Liver (tissue), 8 donors: ENCODE measurements at regions not wholly inside any gene's neighbourhood (a gene's known extent, or its start where the extent isn't known, plus 50 kb on each side); places are given as distances from the start of the nearest gene placed in this dataset.

ENCODE experiments used
- DNase-seq: peaks from one replicate; pipeline ENCODE4 v3.0.0-alpha.2; 2017; ENCODE audit warnings: low spot score
- H3K27ac ChIP-seq, 2 donors: one replicate each; pipeline ENCODE4 v1.7.0; 2013; ENCODE audit warnings: inconsistent platforms in 2 of 2, low read length in 2 of 2, control low read depth in 1 of 2, low read depth in 1 of 2, mild to moderate bottlenecking in 1 of 2
- H3K27me3 ChIP-seq, 4 donors: one replicate each; pipeline versions ENCODE4 v1.6.1 to v1.7.0; 2013; ENCODE audit warnings: low read length in 3 of 4, inconsistent platforms in 1 of 4, mild to moderate bottlenecking in 1 of 4, moderate library complexity in 1 of 4; ENCODE audit not compliant: control insufficient read depth in 4 of 4, insufficient read depth in 4 of 4
- H3K36me3 ChIP-seq, 4 donors: one replicate each; pipeline versions ENCODE4 v1.6.1 to v1.7.0; 2013; ENCODE audit warnings: low read length in 3 of 4, mild to moderate bottlenecking in 3 of 4, low read depth in 1 of 4, moderate library complexity in 1 of 4; ENCODE audit not compliant: control insufficient read depth in 4 of 4, insufficient read depth in 3 of 4
- H3K4me1 ChIP-seq, 4 donors: one replicate each; pipeline versions ENCODE4 v1.6.1 to v1.7.0; 2013; ENCODE audit warnings: low read length in 3 of 4, mild to moderate bottlenecking in 3 of 4, moderate library complexity in 1 of 4; ENCODE audit not compliant: control insufficient read depth in 4 of 4, insufficient read depth in 4 of 4
- H3K4me3 ChIP-seq, 3 donors: one replicate each; pipeline versions ENCODE4 v1.6.1 to v1.7.0; 2013; ENCODE audit warnings: low read length in 3 of 3, control low read depth in 1 of 3, low read depth in 1 of 3, mild to moderate bottlenecking in 1 of 3
- H3K9ac ChIP-seq, 2 donors: one replicate each; pipeline ENCODE4 v1.7.0; 2013; ENCODE audit warnings: low read length in 2 of 2, mild to moderate bottlenecking in 2 of 2, moderate library complexity in 2 of 2, control low read depth in 1 of 2, low read depth in 1 of 2
- H3K9me3 ChIP-seq, 4 donors: one replicate each; pipeline versions ENCODE4 v1.6.1 to v1.7.0; 2013; ENCODE audit warnings: low read length in 3 of 4; ENCODE audit not compliant: control insufficient read depth in 4 of 4
- ATF3 ChIP-seq: IDR thresholded peaks from 2 replicates; pipeline ENCODE4 v1.6.1; 2016; ENCODE audit warnings: antibody characterized with exemption
- CTCF ChIP-seq: fragments of 150-350 bp; IDR thresholded peaks from 2 replicates; pipeline ENCODE4 v1.5.1; 2017; ENCODE audit warnings: improper control_type of control experiment, low read depth, low read length; ENCODE audit not compliant: missing input control
- EGR1 ChIP-seq, 2 donors: IDR thresholded peaks; 2 replicates each; pipeline ENCODE4 v1.6.1; 2016 to 2018; ENCODE audit warnings: antibody characterized with exemption in 2 of 2, low read depth in 2 of 2
- FOXA1 ChIP-seq: IDR thresholded peaks from 2 replicates; pipeline ENCODE4 v1.6.1; 2016; ENCODE audit warnings: antibody characterized with exemption
- FOXA2 ChIP-seq: IDR thresholded peaks from 2 replicates; pipeline ENCODE4 v1.6.1; 2016; ENCODE audit warnings: antibody characterized with exemption
- GABPA ChIP-seq, 2 donors: IDR thresholded peaks in 1 of 2; conservative IDR thresholded peaks in 1 of 2; 2 replicates each; pipeline ENCODE4 v1.6.1; 2016; ENCODE audit warnings: antibody characterized with exemption in 2 of 2, mild to moderate bottlenecking in 1 of 2, moderate library complexity in 1 of 2
- HNF4A ChIP-seq, 2 donors: conservative IDR thresholded peaks; 2 replicates each; pipeline ENCODE4 v1.6.1; 2016; ENCODE audit warnings: antibody characterized with exemption in 2 of 2, mild to moderate bottlenecking in 2 of 2
- HNF4G ChIP-seq: IDR thresholded peaks from 2 replicates; pipeline ENCODE4 v1.6.1; 2016; ENCODE audit warnings: antibody characterized with exemption
- JUND ChIP-seq, 2 donors: IDR thresholded peaks; 2 replicates each; pipeline ENCODE4 v1.6.1; 2016; ENCODE audit warnings: antibody characterized with exemption in 2 of 2
- MAX ChIP-seq: IDR thresholded peaks from 2 replicates; pipeline ENCODE4 v1.6.1; 2016; ENCODE audit warnings: antibody characterized with exemption
- NR2F2 ChIP-seq: IDR thresholded peaks from 2 replicates; pipeline ENCODE4 v1.6.1; 2016; ENCODE audit warnings: antibody characterized with exemption
- RAD21 ChIP-seq, 2 donors: IDR thresholded peaks; 2 replicates each; pipeline ENCODE4 v1.6.1; 2016; ENCODE audit warnings: antibody characterized with exemption in 2 of 2, mild to moderate bottlenecking in 2 of 2
- REST ChIP-seq: IDR thresholded peaks from 2 replicates; pipeline ENCODE4 v1.6.1; 2016; ENCODE audit warnings: antibody characterized with exemption, mild to moderate bottlenecking
- RXRA ChIP-seq, 2 donors: IDR thresholded peaks; 2 replicates each; pipeline ENCODE4 v1.6.1; 2017 to 2018; ENCODE audit warnings: antibody characterized with exemption in 2 of 2, mild to moderate bottlenecking in 1 of 2
- SP1 ChIP-seq: IDR thresholded peaks from 2 replicates; pipeline ENCODE4 v1.6.1; 2018; ENCODE audit warnings: antibody characterized with exemption, mild to moderate bottlenecking
- TAF1 ChIP-seq: conservative IDR thresholded peaks from 2 replicates; pipeline ENCODE4 v1.6.1; 2016; ENCODE audit warnings: antibody characterized with exemption, mild to moderate bottlenecking
- YY1 ChIP-seq: IDR thresholded peaks from 2 replicates; pipeline ENCODE4 v1.6.1; 2016; ENCODE audit warnings: antibody characterized with exemption, mild to moderate bottlenecking
- ZBTB33 ChIP-seq: IDR thresholded peaks from 2 replicates; pipeline ENCODE4 v1.6.1; 2016; ENCODE audit warnings: antibody characterized with exemption
- WGBS: extraction: QIAGEN DNeasy Blood & Tissue Kit; methylation state at CpG from one replicate; pipeline ENCODE4 v1.1.7; 2013; 5-methylcytosine and 5-hydroxymethylcytosine counted together
- donor health status: healthy.
- donor health status: healthy.
- donor health status: healthy.
- donor health status: healthy.
- donor health status: healthy.

- Histone ChIP-seq H3K27me3 (no peaks in the 10 kb centered on the region), H3K4me3 (peak overlapping the region; percentile 20 to 47 (median 39)), H3K9ac (no peak overlapping the region), H3K27ac (no peak overlapping the region), H3K4me1 (no peaks in the 10 kb centered on the region), H3K36me3 (no peaks in the 10 kb centered on the region), H3K9me3 (no peaks in the 10 kb centered on the region)
- 83% methylated on average over 9 of the region's 9 CpGs for WGBS
- TF ChIP-seq ZBTB33 (no peak), RAD21 (IDR thresholded peaks at IDR 0.05) (no peak), HNF4G (no peak), ATF3 (no peak), REST (no peak), GABPA (IDR thresholded peaks at IDR 0.05 in 1 of 2, conservative IDR thresholded peaks at IDR 0.05 in 1 of 2) (no peak), CTCF (no peak), EGR1 (IDR thresholded peaks at IDR 0.05; ENCODE audit: low read depth in 2 of 2) (no peak), RXRA (IDR thresholded peaks at IDR 0.05) (no peak), SP1 (no peak), JUND (IDR thresholded peaks at IDR 0.05) (no peak), FOXA2 (no peak), FOXA1 (no peak), YY1 (no peak), NR2F2 (no peak), TAF1 (no peak), MAX (no peak), HNF4A (conservative IDR thresholded peaks at IDR 0.05) (no peak)
- no peak for DNase-seq
Measured at GRCh38 chr3:95705786-95706418, 1108.5 kb upstream of the EPHA6 start.
